Fibroblast of the conjunctiva (primary cell): ENCODE measurements at regions not wholly inside any gene's neighbourhood (a gene's known extent, or its start where the extent isn't known, plus 50 kb on each side); places are given as distances from the start of the nearest gene placed in this dataset.
"Not testable (repeated sequence)": the region's sequence is repeated elsewhere in the genome, so short reads cannot be mapped to it uniquely, and the experiment has no call there.

Experiments used
- DNase-seq: peaks from one replicate; pipeline ENCODE4 v3.0.0-alpha.2; 2010; ENCODE audit warnings: low read depth

GRCh38 chr21:24509131-24509530 lies 1098.2 kb downstream of the MRPL39 start:
- no peak for DNase-seq

GRCh38 chr21:24486973-24487372 lies 1120.3 kb downstream of the MRPL39 start:
- DNase-seq: no peak

GRCh38 chr21:24483361-24483760 lies 1123.9 kb downstream of the MRPL39 start:
- DNase-seq: not testable (repeated sequence)

GRCh38 chr21:24470852-24471251 lies 1136.4 kb downstream of the MRPL39 start:
- no peak for DNase-seq

GRCh38 chr21:24456358-24456757 lies 1150.9 kb downstream of the MRPL39 start:
- no peak for DNase-seq

GRCh38 chr21:24450119-24450518 lies 1157.2 kb downstream of the MRPL39 start:
- no peak for DNase-seq

- DNase-seq: no peak
Observed at GRCh38 chr21:24445517-24445916, 1161.8 kb downstream of the MRPL39 start.

GRCh38 chr21:24444736-24445135 lies 1162.5 kb downstream of the MRPL39 start:
- no peak for DNase-seq

GRCh38 chr21:24436236-24436635 lies 1171.0 kb downstream of the MRPL39 start:
- no peak for DNase-seq

- no peak for DNase-seq
Observed at GRCh38 chr21:24428591-24429199, 1178.6 kb downstream of the MRPL39 start.

- no peak for DNase-seq
Observed at GRCh38 chr21:24424776-24425175, 1182.5 kb downstream of the MRPL39 start.

- DNase-seq: no peak
Observed at GRCh38 chr21:24423546-24423945, 1183.7 kb downstream of the MRPL39 start.

GRCh38 chr21:24420689-24421088 lies 1186.6 kb downstream of the MRPL39 start:
- DNase-seq: no peak

GRCh38 chr21:24419641-24420040 lies 1187.6 kb downstream of the MRPL39 start:
- DNase-seq: not testable (repeated sequence)

GRCh38 chr21:24418671-24419070 lies 1188.6 kb downstream of the MRPL39 start:
- DNase-seq: no peak

- no peak for DNase-seq
Observed at GRCh38 chr21:24411429-24411828, 1195.9 kb downstream of the MRPL39 start.

GRCh38 chr21:24403221-24403620 lies 1204.1 kb downstream of the MRPL39 start:
- DNase-seq: no peak

GRCh38 chr21:24395320-24395923 lies 1211.9 kb downstream of the MRPL39 start:
- DNase-seq: no peak

- DNase-seq: no peak
Observed at GRCh38 chr21:24375201-24375600, 1232.1 kb downstream of the MRPL39 start.

- DNase-seq: no peak
Observed at GRCh38 chr21:24372506-24372905, 1234.8 kb downstream of the MRPL39 start.

GRCh38 chr21:24369746-24370145 lies 1237.5 kb downstream of the MRPL39 start:
- DNase-seq: no peak

- no peak for DNase-seq
Observed at GRCh38 chr21:24369278-24369677, 1238.0 kb downstream of the MRPL39 start.

- no peak for DNase-seq
Observed at GRCh38 chr21:24367936-24368335, 1239.3 kb downstream of the MRPL39 start.

GRCh38 chr21:24353492-24353891 lies 1253.8 kb downstream of the MRPL39 start:
- no peak for DNase-seq
